ENCODE measurements at regions not wholly inside any gene's neighbourhood (a gene's known extent, or its start where the extent isn't known, plus 50 kb on each side); places are given as distances from the start of the nearest gene placed in this dataset.

- DNase-seq, result no peak
Observed at GRCh38 chr10:118173296-118173695, 126.6 kb upstream of the RAB11FIP2 start.

- no peak for DNase-seq
Observed at GRCh38 chr10:118171861-118172260, 125.1 kb upstream of the RAB11FIP2 start.

GRCh38 chr10:118167056-118167700, 120.4 kb upstream of the RAB11FIP2 start:
- DNase-seq, result no peak

- no peak for DNase-seq
Observed at GRCh38 chr10:118163217-118163616, 116.5 kb upstream of the RAB11FIP2 start.

- no peak for DNase-seq
Observed at GRCh38 chr10:118161461-118162246, 114.9 kb upstream of the RAB11FIP2 start.

GRCh38 chr10:118153287-118153686, 106.5 kb upstream of the RAB11FIP2 start:
- DNase-seq, result no peak

GRCh38 chr10:118151461-118151860, 104.7 kb upstream of the RAB11FIP2 start:
- DNase-seq, result no peak

GRCh38 chr10:118148247-118148646, 101.5 kb upstream of the RAB11FIP2 start:
- no peak for DNase-seq

GRCh38 chr10:118145256-118145655, 98.5 kb upstream of the RAB11FIP2 start:
- DNase-seq, result no peak

GRCh38 chr10:118141471-118141870, 94.7 kb upstream of the RAB11FIP2 start:
- no peak for DNase-seq

GRCh38 chr10:118139321-118139720, 92.6 kb upstream of the RAB11FIP2 start:
- DNase-seq, result no peak

- no peak for DNase-seq
Observed at GRCh38 chr10:118128675-118129074, 81.9 kb upstream of the RAB11FIP2 start.

GRCh38 chr10:118118716-118119115, 72.0 kb upstream of the RAB11FIP2 start:
- no peak for DNase-seq

- no peak for DNase-seq
Observed at GRCh38 chr10:118116715-118117449, 70.1 kb upstream of the RAB11FIP2 start.

- no peak for DNase-seq
Observed at GRCh38 chr10:118116362-118116714, 69.6 kb upstream of the RAB11FIP2 start.

GRCh38 chr10:118115701-118116100, 69.0 kb upstream of the RAB11FIP2 start:
- DNase-seq, result no peak

GRCh38 chr10:118114992-118115391, 68.3 kb upstream of the RAB11FIP2 start:
- no peak for DNase-seq

- DNase-seq, result no peak
Observed at GRCh38 chr10:118112543-118113125, 65.9 kb upstream of the RAB11FIP2 start.

- no peak for DNase-seq
Observed at GRCh38 chr10:118110750-118111149, 64.0 kb upstream of the RAB11FIP2 start.

GRCh38 chr10:118108194-118109026, 61.7 kb upstream of the RAB11FIP2 start:
- DNase-seq, result no peak

- DNase-seq, result no peak
Observed at GRCh38 chr10:118107541-118107940, 60.8 kb upstream of the RAB11FIP2 start.

- DNase-seq, result no peak
Observed at GRCh38 chr10:118107040-118107439, 60.3 kb upstream of the RAB11FIP2 start.

Data from suppressor macrophage (primary cell).